GM12874 (cell line): ENCODE measurements at regions not wholly inside any gene's neighbourhood (a gene's known extent, or its start where the extent isn't known, plus 50 kb on each side); places are given as distances from the start of the nearest gene placed in this dataset.

Source experiments
- CTCF ChIP-seq: IDR thresholded peaks from 2 replicates; pipeline ENCODE4 v1.5.1; 2011; ENCODE audit warnings: low read depth, mild to moderate bottlenecking, control low read depth, low read length, moderate library complexity; ENCODE audit not compliant: insufficient read depth

- no peak for TF ChIP-seq CTCF
Observed at GRCh38 chrX:16005917-16006316, 117.4 kb upstream of the GRPR start.

GRCh38 chrX:16002185-16002584, 121.2 kb upstream of the GRPR start:
- TF ChIP-seq CTCF, result no peak

GRCh38 chrX:15998350-15998749, 125.0 kb upstream of the GRPR start:
- no peak for TF ChIP-seq CTCF

GRCh38 chrX:15989716-15990115, 133.6 kb upstream of the GRPR start:
- TF ChIP-seq CTCF, result no peak

- TF ChIP-seq CTCF, result no peak
Observed at GRCh38 chrX:15988661-15989603, 134.3 kb upstream of the AP1S2 start.

- no peak for TF ChIP-seq CTCF
Observed at GRCh38 chrX:15985937-15986336, 131.3 kb upstream of the AP1S2 start.

- no peak for TF ChIP-seq CTCF
Observed at GRCh38 chrX:15983034-15983433, 128.4 kb upstream of the AP1S2 start.
